HCT116 (cell line): ENCODE measurements at regions not wholly inside any gene's neighbourhood (a gene's known extent, or its start where the extent isn't known, plus 50 kb on each side); places are given as distances from the start of the nearest gene placed in this dataset.

ENCODE experiments used
- ATAC-seq: fragments of 200-7000 bp; cut with Tn5 transposase; 2 replicates; pipeline ENCODE4 v1.9.1; 2020; ENCODE audit warnings: mild to moderate bottlenecking, moderate library complexity
- BruUV-seq: library from RNA; stranded (reverse); fragments of 400-500 nt; replicated peaks from 2 replicates; lab custom pipeline; 2021; lab: Mats Ljungman, UMichigan
- CTCF ChIA-PET: fragments of 300-600 bp; sonication (Branson Sonifier 250); formaldehyde crosslinking; loops from one replicate; lab custom pipeline; 2021; ENCODE audit warnings: antibody characterized with exemption; lab: Charles Lee
- POLR2A ChIA-PET: fragments of 300-600, 350-600 bp; sonication (Branson Sonifier 250); formaldehyde crosslinking; loops from one replicate; lab custom pipeline; 2021; ENCODE audit warnings: antibody characterized with exemption; lab: Charles Lee
- RAD21 ChIA-PET, 2 experiments: fragments of 300-600 bp; sonication (Branson Sonifier 250); formaldehyde crosslinking; loops; one replicate each; lab custom pipeline; 2023; ENCODE audit warnings: low total read pairs in 2 of 2; ENCODE audit not compliant: uncharacterized antibody in 2 of 2, unreplicated experiment in 2 of 2, low non-redundant PET in 1 of 2; lab: Charles Lee
- DNase-seq: peaks from one replicate; pipeline ENCODE4 v3.0.0-alpha.2; 2010; ENCODE audit warnings: low read depth, low spot score
- H2AFZ ChIP-seq: fragments of 200-600 bp; shearing (Covaris generic), sonication (generic); 2 replicates; pipeline ENCODE4 v1.6.1; 2017; ENCODE audit warnings: low read depth, mixed run types, mixed read lengths, antibody characterized with exemption, low read length; ENCODE audit not compliant: poor library complexity, severe bottlenecking
- H3K27ac ChIP-seq: 2 replicates; pipeline ENCODE4 v1.5.1; 2012; ENCODE audit warnings: low read depth, low read length
- H3K27me3 ChIP-seq: fragments of 200-600 bp; sonication (generic); 2 replicates; pipeline ENCODE4 v1.6.1; 2016; ENCODE audit warnings: mixed run types, low read length, mixed read lengths; ENCODE audit not compliant: insufficient read depth
- H3K36me3 ChIP-seq, 2 experiments: fragments of 200-500 bp in 1 of 2; fragments of 200-600 bp in 1 of 2; sonication (Bioruptor generic) in 1 of 2; sonication (generic) in 1 of 2; 2 replicates each; pipeline versions ENCODE4 v1.5.1 to v1.6.1; 2014 to 2016; ENCODE audit warnings: low read length in 2 of 2, inconsistent platforms in 1 of 2, mixed read lengths in 1 of 2, mixed run types in 1 of 2; ENCODE audit not compliant: insufficient read depth in 2 of 2, control insufficient read depth in 1 of 2
- H3K4me1 ChIP-seq, 2 experiments: fragments of 200-600 bp in 1 of 2; sonication (generic) in 1 of 2; 2 replicates each; pipeline versions ENCODE4 v1.5.1 to v1.6.1; 2012 to 2017; ENCODE audit warnings: low read length in 2 of 2, inconsistent platforms in 1 of 2, mild to moderate bottlenecking in 1 of 2, mixed read lengths in 1 of 2, mixed run types in 1 of 2, moderate library complexity in 1 of 2; ENCODE audit not compliant: insufficient read depth in 2 of 2, control insufficient read depth in 1 of 2
- H3K4me2 ChIP-seq: fragments of 200-600 bp; sonication (generic); 2 replicates; pipeline ENCODE4 v1.6.1; 2017; ENCODE audit warnings: mixed run types, low read length, mixed read lengths
- H3K4me3 ChIP-seq, 2 experiments: fragments of 200-600 bp in 1 of 2; sonication (generic) in 1 of 2; replicated peaks in 1 of 2; 2 replicates each; pipeline ENCODE4 v1.5.1; 2011 to 2016; ENCODE audit warnings: low read length in 2 of 2, control low read depth in 1 of 2, low read depth in 1 of 2, mild to moderate bottlenecking in 1 of 2, mixed read lengths in 1 of 2, mixed run types in 1 of 2
- H3K79me2 ChIP-seq: fragments of 200-600 bp; sonication (generic); 2 replicates; pipeline ENCODE4 v1.6.1; 2017; ENCODE audit warnings: mild to moderate bottlenecking, mixed run types, low read length, moderate library complexity, mixed read lengths; ENCODE audit not compliant: insufficient read depth
- H3K9ac ChIP-seq: fragments of 200-600 bp; sonication (generic); 2 replicates; pipeline ENCODE4 v1.6.1; 2016; ENCODE audit warnings: low read length, mixed read lengths
- H3K9me2 ChIP-seq: fragments of 200-600 bp; sonication (generic), shearing (Covaris generic); 2 replicates; pipeline ENCODE4 v1.6.1; 2017; ENCODE audit warnings: mixed run types, mild to moderate bottlenecking, moderate library complexity; ENCODE audit not compliant: insufficient read depth
- H3K9me3 ChIP-seq, 2 experiments: fragments of 200-500 bp in 1 of 2; fragments of 200-600 bp in 1 of 2; sonication (Bioruptor generic) in 1 of 2; sonication (generic) in 1 of 2; 2 replicates each; pipeline ENCODE4 v1.6.1; 2014 to 2017; ENCODE audit warnings: low read length in 2 of 2, mixed read lengths in 2 of 2, inconsistent platforms in 1 of 2, low read depth in 1 of 2, mild to moderate bottlenecking in 1 of 2, mixed run types in 1 of 2, moderate library complexity in 1 of 2; ENCODE audit not compliant: control insufficient read depth in 1 of 2, insufficient read depth in 1 of 2
- H4K20me1 ChIP-seq: fragments of 200-600 bp; sonication (generic), shearing (Covaris generic); 2 replicates; pipeline ENCODE4 v1.6.1; 2017; ENCODE audit warnings: mixed run types, mild to moderate bottlenecking, moderate library complexity; ENCODE audit not compliant: insufficient read depth
- CEBPB ChIP-seq: IDR thresholded peaks from 2 replicates; pipeline ENCODE4 v1.6.1; 2012; ENCODE audit warnings: low read depth
- FOSL1 ChIP-seq: IDR thresholded peaks from 2 replicates; pipeline ENCODE4 v1.6.1; 2012; ENCODE audit warnings: low read depth
- POLR2AphosphoS5 ChIP-seq: IDR thresholded peaks from 2 replicates; pipeline ENCODE4 v1.6.1; 2011; ENCODE audit warnings: mild to moderate bottlenecking, low read depth, low read length, moderate library complexity
- RAD21 ChIP-seq: IDR thresholded peaks from 2 replicates; pipeline ENCODE4 v1.6.1; 2012; ENCODE audit warnings: low read depth, mild to moderate bottlenecking
- SP1 ChIP-seq: IDR thresholded peaks from 2 replicates; pipeline ENCODE4 v1.6.1; 2012; ENCODE audit warnings: low read depth
- TCF7L2 ChIP-seq: IDR thresholded peaks from 2 replicates; pipeline ENCODE4 v1.7.0; 2011; ENCODE audit warnings: borderline replicate concordance, inconsistent platforms; ENCODE audit not compliant: insufficient read depth, insufficient read length; ENCODE audit errors: extremely low read depth
- YY1 ChIP-seq: IDR thresholded peaks from 2 replicates; pipeline ENCODE4 v1.6.1; 2011; ENCODE audit warnings: low read length, low read depth, moderate library complexity, mild to moderate bottlenecking; ENCODE audit not compliant: insufficient replicate concordance; ENCODE audit errors: extremely low read depth
- ZFX ChIP-seq: fragments of 450-650 bp; IDR thresholded peaks from 2 replicates; pipeline ENCODE4 v1.6.1; 2017
- intact Hi-C: fragments of 100-400 bp; cut with micrococcal nuclease; formaldehyde crosslinking; loops from 2 replicates; pipeline ENCODE4 v1.10.0; 2022
- TF ChIP-seq, protein P1 (sequence below): IDR thresholded peaks from 2 replicates; pipeline ENCODE4 v1.6.1; 2012; ENCODE audit warnings: low read depth
- TF ChIP-seq, protein P2 (sequence below), 3 experiments: fragments of 200-600 bp in 1 of 3; sonication (generic) in 1 of 3; IDR thresholded peaks in 2 of 3; conservative IDR thresholded peaks in 1 of 3; 2 replicates each; pipeline ENCODE4 v1.5.1; 2012 to 2017; ENCODE audit warnings: low read depth in 2 of 3, low read length in 2 of 3, antibody characterized with exemption in 1 of 3, borderline replicate concordance in 1 of 3, control low read depth in 1 of 3, mild to moderate bottlenecking in 1 of 3, mixed read lengths in 1 of 3, mixed run types in 1 of 3, moderate library complexity in 1 of 3; ENCODE audit not compliant: insufficient read depth in 1 of 3
- TF ChIP-seq, protein P3 (sequence below): IDR thresholded peaks from 2 replicates; pipeline ENCODE4 v1.6.1; 2012
- TF ChIP-seq, protein P4 (sequence below): IDR thresholded peaks from 2 replicates; pipeline ENCODE4 v1.6.1; 2012

DNA sequence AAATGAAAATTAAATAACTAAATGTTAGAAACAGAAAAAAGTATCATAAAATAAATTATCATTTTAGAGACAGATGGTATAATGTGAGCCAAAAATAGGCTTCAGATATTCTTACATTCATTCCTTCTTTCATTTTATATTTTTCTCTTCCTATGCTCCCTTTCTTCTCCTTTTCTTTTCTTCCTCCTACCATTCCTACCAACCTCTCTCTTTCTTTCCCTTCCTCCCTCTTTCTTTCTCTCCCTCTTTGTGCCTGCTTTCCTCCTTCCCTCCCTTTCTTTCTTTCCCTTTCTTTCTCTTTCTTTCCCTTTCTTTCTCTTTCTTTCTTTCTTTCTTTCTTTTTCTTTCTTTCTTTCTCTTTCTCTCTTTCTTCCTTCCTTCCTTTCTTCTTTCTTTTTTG, 275.6 kb upstream of the ELAC2 start:
- H3K9ac ChIP-seq: no peak overlapping the region
- H3K4me2 ChIP-seq: no peak overlapping the region
- H3K79me2 ChIP-seq: no peaks in the 10 kb centered on the region
- H3K4me3 ChIP-seq: no peak overlapping the region
- no peaks in the 10 kb centered on the region for H3K27me3 ChIP-seq
- ChIA-PET POLR2A (no interaction called here), CTCF (no interaction called here), RAD21 (no interaction called here)
- no peak overlapping the region for H2AFZ ChIP-seq
- no peaks in the 10 kb centered on the region for H3K4me1 ChIP-seq
- no peaks in the 10 kb centered on the region for H3K9me3 ChIP-seq
- no TSS peak for BruUV-seq
- H3K36me3 ChIP-seq: no peaks in the 10 kb centered on the region
- DNase-seq (no peak), ATAC-seq (no peak)
- no peak overlapping the region for H3K27ac ChIP-seq
- H3K9me2 ChIP-seq: no peaks in the 10 kb centered on the region
- no peaks in the 10 kb centered on the region for H4K20me1 ChIP-seq
- intact Hi-C loops: no loop called here
- TF ChIP-seq FOSL1 (no peak), TCF7L2 (no peak), ZFX (no peak), YY1 (no peak), RAD21 (no peak), POLR2AphosphoS5 (no peak), CEBPB (no peak), SP1 (no peak)
- TF ChIP-seq, protein P1, sequence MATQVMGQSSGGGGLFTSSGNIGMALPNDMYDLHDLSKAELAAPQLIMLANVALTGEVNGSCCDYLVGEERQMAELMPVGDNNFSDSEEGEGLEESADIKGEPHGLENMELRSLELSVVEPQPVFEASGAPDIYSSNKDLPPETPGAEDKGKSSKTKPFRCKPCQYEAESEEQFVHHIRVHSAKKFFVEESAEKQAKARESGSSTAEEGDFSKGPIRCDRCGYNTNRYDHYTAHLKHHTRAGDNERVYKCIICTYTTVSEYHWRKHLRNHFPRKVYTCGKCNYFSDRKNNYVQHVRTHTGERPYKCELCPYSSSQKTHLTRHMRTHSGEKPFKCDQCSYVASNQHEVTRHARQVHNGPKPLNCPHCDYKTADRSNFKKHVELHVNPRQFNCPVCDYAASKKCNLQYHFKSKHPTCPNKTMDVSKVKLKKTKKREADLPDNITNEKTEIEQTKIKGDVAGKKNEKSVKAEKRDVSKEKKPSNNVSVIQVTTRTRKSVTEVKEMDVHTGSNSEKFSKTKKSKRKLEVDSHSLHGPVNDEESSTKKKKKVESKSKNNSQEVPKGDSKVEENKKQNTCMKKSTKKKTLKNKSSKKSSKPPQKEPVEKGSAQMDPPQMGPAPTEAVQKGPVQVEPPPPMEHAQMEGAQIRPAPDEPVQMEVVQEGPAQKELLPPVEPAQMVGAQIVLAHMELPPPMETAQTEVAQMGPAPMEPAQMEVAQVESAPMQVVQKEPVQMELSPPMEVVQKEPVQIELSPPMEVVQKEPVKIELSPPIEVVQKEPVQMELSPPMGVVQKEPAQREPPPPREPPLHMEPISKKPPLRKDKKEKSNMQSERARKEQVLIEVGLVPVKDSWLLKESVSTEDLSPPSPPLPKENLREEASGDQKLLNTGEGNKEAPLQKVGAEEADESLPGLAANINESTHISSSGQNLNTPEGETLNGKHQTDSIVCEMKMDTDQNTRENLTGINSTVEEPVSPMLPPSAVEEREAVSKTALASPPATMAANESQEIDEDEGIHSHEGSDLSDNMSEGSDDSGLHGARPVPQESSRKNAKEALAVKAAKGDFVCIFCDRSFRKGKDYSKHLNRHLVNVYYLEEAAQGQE: no peak
- TF ChIP-seq, protein P2, sequence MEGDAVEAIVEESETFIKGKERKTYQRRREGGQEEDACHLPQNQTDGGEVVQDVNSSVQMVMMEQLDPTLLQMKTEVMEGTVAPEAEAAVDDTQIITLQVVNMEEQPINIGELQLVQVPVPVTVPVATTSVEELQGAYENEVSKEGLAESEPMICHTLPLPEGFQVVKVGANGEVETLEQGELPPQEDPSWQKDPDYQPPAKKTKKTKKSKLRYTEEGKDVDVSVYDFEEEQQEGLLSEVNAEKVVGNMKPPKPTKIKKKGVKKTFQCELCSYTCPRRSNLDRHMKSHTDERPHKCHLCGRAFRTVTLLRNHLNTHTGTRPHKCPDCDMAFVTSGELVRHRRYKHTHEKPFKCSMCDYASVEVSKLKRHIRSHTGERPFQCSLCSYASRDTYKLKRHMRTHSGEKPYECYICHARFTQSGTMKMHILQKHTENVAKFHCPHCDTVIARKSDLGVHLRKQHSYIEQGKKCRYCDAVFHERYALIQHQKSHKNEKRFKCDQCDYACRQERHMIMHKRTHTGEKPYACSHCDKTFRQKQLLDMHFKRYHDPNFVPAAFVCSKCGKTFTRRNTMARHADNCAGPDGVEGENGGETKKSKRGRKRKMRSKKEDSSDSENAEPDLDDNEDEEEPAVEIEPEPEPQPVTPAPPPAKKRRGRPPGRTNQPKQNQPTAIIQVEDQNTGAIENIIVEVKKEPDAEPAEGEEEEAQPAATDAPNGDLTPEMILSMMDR (IDR thresholded peaks at IDR 0.05 in 2 of 3, conservative IDR thresholded peaks at IDR 0.05 in 1 of 3; ENCODE audit: borderline replicate concordance in 1 of 3, insufficient read depth in 1 of 3, low read depth in 2 of 3, low read length in 2 of 3): no peak
- TF ChIP-seq, protein P3, sequence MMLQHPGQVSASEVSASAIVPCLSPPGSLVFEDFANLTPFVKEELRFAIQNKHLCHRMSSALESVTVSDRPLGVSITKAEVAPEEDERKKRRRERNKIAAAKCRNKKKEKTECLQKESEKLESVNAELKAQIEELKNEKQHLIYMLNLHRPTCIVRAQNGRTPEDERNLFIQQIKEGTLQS: no peak
- TF ChIP-seq, protein P4, sequence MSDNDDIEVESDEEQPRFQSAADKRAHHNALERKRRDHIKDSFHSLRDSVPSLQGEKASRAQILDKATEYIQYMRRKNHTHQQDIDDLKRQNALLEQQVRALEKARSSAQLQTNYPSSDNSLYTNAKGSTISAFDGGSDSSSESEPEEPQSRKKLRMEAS: no peak
